K562 (cell line): ENCODE measurements at regions not wholly inside any gene's neighbourhood (a gene's known extent, or its start where the extent isn't known, plus 50 kb on each side); places are given as distances from the start of the nearest gene placed in this dataset.

Experiments used
- ATAC-seq: fragments of 200-7000 bp; cut with Tn5 transposase; 3 replicates; pipeline ENCODE4 v1.9.1; 2020; ENCODE audit warnings: moderate library complexity
- BruUV-seq: library from RNA; stranded (reverse); fragments of 400-500 nt; replicated peaks from 2 replicates; lab custom pipeline; 2021; lab: Mats Ljungman, UMichigan
- CTCF ChIA-PET: fragments of 300-600 bp; formaldehyde crosslinking; extraction: SDS; loops from one replicate; lab custom pipeline; 2021; ENCODE audit warnings: low intra/inter-chr PET ratio; lab: Yijun Ruan, JAX
- POLR2A ChIA-PET: fragments of 300-600, 350-650 bp; sonication (Branson Sonifier 250); formaldehyde crosslinking; extraction: SDS; loops from one replicate; lab custom pipeline; 2021; ENCODE audit warnings: antibody characterized with exemption, inconsistent platforms; lab: Yijun Ruan, JAX
- DNase-seq, 4 experiments: peaks; one replicate each; pipeline versions ENCODE4 v3.0.0 to v3.0.0-alpha.2; 2011 to 2018; ENCODE audit warnings: low spot score in 3 of 4, mixed read lengths in 3 of 4; ENCODE audit errors: extremely low read depth in 1 of 4
- FAIRE-seq: peaks from 2 replicates; lab custom pipeline; 2011; peaks lifted over from hg19 to GRCh38; lab: Jason Lieb, UNC
- H2AFZ ChIP-seq: 2 replicates; pipeline ENCODE4 v1.6.0; 2011; ENCODE audit warnings: low read depth, low read length, control low read depth, inconsistent platforms
- H3K27ac ChIP-seq: fragments of 200-600 bp; 3 replicates; pipeline ENCODE4 v1.8.0; 2011; ENCODE audit warnings: low read depth, mild to moderate bottlenecking, control low read depth, inconsistent platforms, low read length, moderate library complexity, mixed read lengths; ENCODE audit errors: extremely low read depth
- H3K27me3 ChIP-seq, 2 experiments: fragments of 300-600 bp in 1 of 2; 2 replicates in 1 of 2; 3 replicates in 1 of 2; pipeline versions ENCODE4 v1.6.0 to v1.8.0; 2011; ENCODE audit warnings: inconsistent platforms in 2 of 2, low read length in 2 of 2, mild to moderate bottlenecking in 1 of 2, mixed read lengths in 1 of 2, moderate library complexity in 1 of 2; ENCODE audit not compliant: control insufficient read depth in 2 of 2, insufficient read depth in 2 of 2
- H3K36me3 ChIP-seq: fragments of 300-600 bp; 3 replicates; pipeline ENCODE4 v1.8.0; 2011; ENCODE audit warnings: mild to moderate bottlenecking, low read length, inconsistent platforms; ENCODE audit not compliant: control insufficient read depth, insufficient read depth
- H3K4me1 ChIP-seq, 2 experiments: fragments of 200-600 bp in 1 of 2; replicated peaks in 1 of 2; 2 replicates in 1 of 2; 3 replicates in 1 of 2; pipeline versions ENCODE4 v1.5.1 to v1.8.0; 2011; ENCODE audit warnings: inconsistent platforms in 2 of 2, low read length in 2 of 2, mild to moderate bottlenecking in 1 of 2, mixed read lengths in 1 of 2, moderate library complexity in 1 of 2; ENCODE audit not compliant: control insufficient read depth in 2 of 2, insufficient read depth in 2 of 2
- H3K4me2 ChIP-seq: 2 replicates; pipeline ENCODE4 v1.6.1; 2011; ENCODE audit warnings: low read length, control low read depth, inconsistent platforms, mixed read lengths; ENCODE audit not compliant: insufficient read depth
- H3K4me3 ChIP-seq: fragments of 200-600 bp; sonication (generic), shearing (Covaris generic); 2 replicates; pipeline ENCODE4 v1.5.1; 2016; ENCODE audit warnings: control low read depth, inconsistent platforms
- H3K79me2 ChIP-seq: fragments of 200-600 bp; 3 replicates; pipeline ENCODE4 v1.8.0; 2011; ENCODE audit warnings: low read length, inconsistent platforms; ENCODE audit not compliant: control insufficient read depth, insufficient read depth
- H3K9ac ChIP-seq, 2 experiments: 2 replicates each; pipeline versions ENCODE4 v1.6.0 to v1.6.1; 2011; ENCODE audit warnings: low read depth in 2 of 2, low read length in 2 of 2, control low read depth in 1 of 2, inconsistent platforms in 1 of 2, mild to moderate bottlenecking in 1 of 2, mixed read lengths in 1 of 2; ENCODE audit not compliant: insufficient read depth in 1 of 2
- H3K9me1 ChIP-seq: one replicate; pipeline ENCODE4 v1.6.0; 2011; ENCODE audit warnings: inconsistent platforms, mild to moderate bottlenecking, low read length, moderate library complexity; ENCODE audit not compliant: control insufficient read depth, insufficient read depth
- H3K9me3 ChIP-seq: replicated peaks from 2 replicates; pipeline ENCODE4 v1.5.1; 2011; ENCODE audit warnings: low read depth, low read length, inconsistent platforms; ENCODE audit not compliant: control insufficient read depth, insufficient read depth
- H4K20me1 ChIP-seq: replicated peaks from 2 replicates; pipeline ENCODE4 v1.6.1; 2011; ENCODE audit warnings: low read length, inconsistent platforms, mixed read lengths; ENCODE audit not compliant: control insufficient read depth, insufficient read depth
- ATF7 ChIP-seq: fragments of 450-650 bp; IDR thresholded peaks from 2 replicates; pipeline ENCODE4 v1.7.1; 2014; ENCODE audit warnings: mild to moderate bottlenecking, moderate library complexity
- CHD2 ChIP-seq: IDR thresholded peaks from 2 replicates; pipeline ENCODE4 v1.6.1; 2011; ENCODE audit warnings: low read depth, low read length
- DACH1 ChIP-seq: fragments of 450-650 bp; IDR thresholded peaks from 2 replicates; pipeline ENCODE4 v1.6.1; 2018; ENCODE audit not compliant: partially characterized antibody
- ESRRA ChIP-seq: fragments of 450-650 bp; IDR thresholded peaks from 2 replicates; pipeline ENCODE4 v1.6.1; 2014; ENCODE audit warnings: low read depth, mild to moderate bottlenecking, moderate library complexity, borderline replicate concordance
- FOXA3 ChIP-seq, 2 experiments: fragments of 450-650 bp in 1 of 2; sonication (generic) in 1 of 2; formaldehyde crosslinking; IDR thresholded peaks in 1 of 2; conservative IDR thresholded peaks in 1 of 2; 2 replicates each; pipeline versions ENCODE4 v1.4.0 to v1.8.0; 2020 to 2022; ENCODE audit warnings: mild to moderate bottlenecking in 2 of 2, missing genetic modification reagents in 1 of 2
- FOXP1 ChIP-seq: sonication (generic); formaldehyde crosslinking; IDR thresholded peaks from 2 replicates; pipeline ENCODE4 v1.8.0; 2022; ENCODE audit warnings: mild to moderate bottlenecking, missing genetic modification reagents
- ID3 ChIP-seq, 2 experiments: fragments of 250-450 bp in 1 of 2; fragments of 450-650 bp in 1 of 2; sonication (Bioruptor Pico) in 1 of 2; IDR thresholded peaks; 2 replicates each; pipeline versions ENCODE4 v1.6.1 to v1.8.0; 2016 to 2021; ENCODE audit warnings: mild to moderate bottlenecking in 2 of 2, moderate library complexity in 2 of 2, missing compliant biosample characterization in 1 of 2, missing genetic modification characterization in 1 of 2
- IRF1 ChIP-seq: sonication (generic); formaldehyde crosslinking; IDR thresholded peaks from 2 replicates; pipeline ENCODE4 v1.8.0; 2022; ENCODE audit warnings: missing genetic modification reagents, mild to moderate bottlenecking, borderline replicate concordance
- JUNB ChIP-seq: fragments of 450-650 bp; formaldehyde crosslinking; conservative IDR thresholded peaks from 2 replicates; pipeline ENCODE4 v1.4.0; 2020; ENCODE audit warnings: mild to moderate bottlenecking
- MYNN ChIP-seq, 2 experiments: sonication (generic); formaldehyde crosslinking in 1 of 2; IDR thresholded peaks; 2 replicates each; pipeline versions ENCODE4 v1.5.0 to v1.6.1; 2016 to 2020; ENCODE audit warnings: antibody characterized with exemption in 1 of 2, missing genetic modification reagents in 1 of 2
- NFIC ChIP-seq: fragments of 450-650 bp; IDR thresholded peaks from 2 replicates; pipeline ENCODE4 v1.6.1; 2017; ENCODE audit warnings: mild to moderate bottlenecking, inconsistent platforms
- PCBP2 ChIP-seq: fragments of 200-400 bp; formaldehyde crosslinking; IDR thresholded peaks from 2 replicates; pipeline ENCODE4 v1.6.1; 2018; ENCODE audit warnings: low read length, low read depth, mild to moderate bottlenecking, moderate library complexity; ENCODE audit not compliant: poor library complexity, severe bottlenecking
- PHB2 ChIP-seq: fragments of 450-650 bp; IDR thresholded peaks from 2 replicates; pipeline ENCODE4 v1.6.1; 2017; ENCODE audit warnings: low read depth
- SMC3 ChIP-seq: conservative IDR thresholded peaks from 2 replicates; pipeline ENCODE4 v1.6.1; 2011; ENCODE audit warnings: low read depth, low read length, improper control_type of control experiment; ENCODE audit not compliant: insufficient read depth
- ZNF668 ChIP-seq: fragments of 250-450 bp; sonication (Bioruptor Pico); IDR thresholded peaks from 2 replicates; pipeline ENCODE4 v1.8.0; 2022; ENCODE audit warnings: mild to moderate bottlenecking, inconsistent platforms
- ZNF695 ChIP-seq: fragments of 450-650 bp; formaldehyde crosslinking; IDR thresholded peaks from 2 replicates; pipeline ENCODE4 v1.4.0; 2020; ENCODE audit warnings: mild to moderate bottlenecking, moderate library complexity
- ZSCAN29 ChIP-seq: fragments of 450-650 bp; IDR thresholded peaks from 2 replicates; pipeline ENCODE4 v1.6.1; 2017
- in situ Hi-C: fragments of 300-500 bp; cut with MboI; formaldehyde crosslinking; loops from 4 replicates; pipeline ENCODE4 v1.15.0; 2018; ENCODE audit warnings: inconsistent platforms, mixed read lengths
- intact Hi-C: fragments of 100-400 bp; cut with micrococcal nuclease; formaldehyde crosslinking; loops from 2 replicates; pipeline ENCODE4 v1.14.2; 2022

GRCh38 chr13:105492216-105492615 lies 1043.2 kb downstream of the EFNB2 start:
- no peaks in the 10 kb centered on the region for H3K36me3 ChIP-seq
- H3K9me3 ChIP-seq, result no peaks in the 10 kb centered on the region
- no peaks in the 10 kb centered on the region for H3K4me1 ChIP-seq
- no peak for DNase-seq
- H3K9me1 ChIP-seq, result no peaks in the 10 kb centered on the region
- in situ Hi-C loops, result no loop called here
- H3K79me2 ChIP-seq, result no peaks in the 10 kb centered on the region
- TF ChIP-seq FOXA3 (CRISPR knock-in tag; conservative IDR thresholded peaks at IDR 0.05 in 1 of 2, IDR thresholded peaks at IDR 0.05 in 1 of 2) (no peak), ZSCAN29 (no peak), FOXP1 (CRISPR knock-in tag) (no peak), ESRRA (no peak), NFIC (no peak), ZNF668 (CRISPR knock-in tag) (no peak), IRF1 (CRISPR knock-in tag) (no peak), JUNB (CRISPR knock-in tag) (no peak), CHD2 (no peak), PCBP2 (no peak), DACH1 (no peak), MYNN (IDR thresholded peaks at IDR 0.05) (no peak), MYNN (CRISPR knock-in tag; IDR thresholded peaks at IDR 0.05) (no peak), ID3 (CRISPR knock-in tag; IDR thresholded peaks at IDR 0.05) (no peak), ID3 (tag; IDR thresholded peaks at IDR 0.05) (no peak), SMC3 (no peak), ZNF695 (no peak), ATF7 (no peak), PHB2 (no peak)
- no peak overlapping the region for H2AFZ ChIP-seq
- no peak overlapping the region for H3K4me2 ChIP-seq
- no peak for FAIRE-seq
- BruUV-seq, result no TSS peak
- ChIA-PET POLR2A (no interaction called here), CTCF (no interaction called here)
- H3K27ac ChIP-seq, result no peak overlapping the region
- intact Hi-C loops, result no loop called here
- H4K20me1 ChIP-seq, result no peaks in the 10 kb centered on the region
- no peak overlapping the region for H3K4me3 ChIP-seq
- ATAC-seq, result no peak
- no peak overlapping the region for H3K9ac ChIP-seq
- no peaks in the 10 kb centered on the region for H3K27me3 ChIP-seq
